Liver (tissue), 3 donors: ENCODE measurements at regions not wholly inside any gene's neighbourhood (a gene's known extent, or its start where the extent isn't known, plus 50 kb on each side); places are given as distances from the start of the nearest gene placed in this dataset.

Experiments
- EGR1 ChIP-seq, 2 donors: IDR thresholded peaks; 2 replicates each; pipeline ENCODE4 v1.6.1; 2016 to 2018; ENCODE audit warnings: antibody characterized with exemption in 2 of 2, low read depth in 2 of 2
- FOXA1 ChIP-seq: IDR thresholded peaks from 2 replicates; pipeline ENCODE4 v1.6.1; 2016; ENCODE audit warnings: antibody characterized with exemption
- HNF4G ChIP-seq: IDR thresholded peaks from 2 replicates; pipeline ENCODE4 v1.6.1; 2016; ENCODE audit warnings: antibody characterized with exemption
- NR2F2 ChIP-seq: IDR thresholded peaks from 2 replicates; pipeline ENCODE4 v1.6.1; 2016; ENCODE audit warnings: antibody characterized with exemption
- RAD21 ChIP-seq, 2 donors: IDR thresholded peaks; 2 replicates each; pipeline ENCODE4 v1.6.1; 2016; ENCODE audit warnings: antibody characterized with exemption in 2 of 2, mild to moderate bottlenecking in 2 of 2
- YY1 ChIP-seq: IDR thresholded peaks from 2 replicates; pipeline ENCODE4 v1.6.1; 2016; ENCODE audit warnings: antibody characterized with exemption, mild to moderate bottlenecking
- TF ChIP-seq, protein P1 (sequence below): fragments of 150-350 bp; IDR thresholded peaks from 2 replicates; pipeline ENCODE4 v1.5.1; 2017; ENCODE audit warnings: improper control_type of control experiment, low read depth, low read length; ENCODE audit not compliant: missing input control
- TF ChIP-seq, protein P2 (sequence below): IDR thresholded peaks from 2 replicates; pipeline ENCODE4 v1.6.1; 2016; ENCODE audit warnings: antibody characterized with exemption
- TF ChIP-seq, protein P3 (sequence below): IDR thresholded peaks from 2 replicates; pipeline ENCODE4 v1.6.1; 2016; ENCODE audit warnings: antibody characterized with exemption
- donor health status: healthy.
- donor health status: healthy.

DNA sequence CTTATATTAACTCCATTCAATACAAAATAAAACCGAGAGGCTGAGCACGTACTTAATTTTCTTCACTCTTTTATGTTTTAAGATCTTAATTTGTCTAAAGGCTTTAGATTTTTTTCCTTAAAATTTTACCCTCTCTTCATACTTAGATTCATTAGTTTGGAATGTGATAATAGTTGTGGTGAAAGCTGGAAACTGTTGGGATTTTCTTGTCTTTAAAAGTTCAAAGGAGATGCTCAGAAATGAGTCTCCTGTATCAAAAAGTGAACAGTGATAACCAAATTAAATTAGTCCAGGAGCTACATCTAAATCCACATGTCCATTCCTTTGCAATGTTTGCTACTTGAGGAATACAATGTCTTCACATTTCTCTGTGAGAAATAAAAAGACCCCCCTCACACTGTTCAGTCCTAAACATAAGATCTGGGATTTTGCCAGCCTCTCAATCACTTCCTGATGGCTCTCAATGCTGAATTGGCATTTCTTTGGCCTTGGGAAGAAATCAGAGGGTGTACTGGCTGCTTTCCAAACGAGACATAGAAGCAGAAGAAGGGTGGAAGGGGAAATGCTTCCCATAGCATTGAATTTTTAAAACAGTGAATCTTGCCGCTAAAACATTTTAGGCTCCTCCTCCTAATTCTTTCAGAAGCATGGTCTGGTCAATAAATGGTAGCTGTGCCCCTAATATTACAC, 245.0 kb downstream of the SHOX2 start:
- TF ChIP-seq RAD21 (IDR thresholded peaks at IDR 0.05) (no peak), EGR1 (IDR thresholded peaks at IDR 0.05; ENCODE audit: low read depth in 2 of 2) (no peak), HNF4G (no peak), NR2F2 (no peak), YY1 (no peak), FOXA1 (no peak)
- TF ChIP-seq, protein P1, sequence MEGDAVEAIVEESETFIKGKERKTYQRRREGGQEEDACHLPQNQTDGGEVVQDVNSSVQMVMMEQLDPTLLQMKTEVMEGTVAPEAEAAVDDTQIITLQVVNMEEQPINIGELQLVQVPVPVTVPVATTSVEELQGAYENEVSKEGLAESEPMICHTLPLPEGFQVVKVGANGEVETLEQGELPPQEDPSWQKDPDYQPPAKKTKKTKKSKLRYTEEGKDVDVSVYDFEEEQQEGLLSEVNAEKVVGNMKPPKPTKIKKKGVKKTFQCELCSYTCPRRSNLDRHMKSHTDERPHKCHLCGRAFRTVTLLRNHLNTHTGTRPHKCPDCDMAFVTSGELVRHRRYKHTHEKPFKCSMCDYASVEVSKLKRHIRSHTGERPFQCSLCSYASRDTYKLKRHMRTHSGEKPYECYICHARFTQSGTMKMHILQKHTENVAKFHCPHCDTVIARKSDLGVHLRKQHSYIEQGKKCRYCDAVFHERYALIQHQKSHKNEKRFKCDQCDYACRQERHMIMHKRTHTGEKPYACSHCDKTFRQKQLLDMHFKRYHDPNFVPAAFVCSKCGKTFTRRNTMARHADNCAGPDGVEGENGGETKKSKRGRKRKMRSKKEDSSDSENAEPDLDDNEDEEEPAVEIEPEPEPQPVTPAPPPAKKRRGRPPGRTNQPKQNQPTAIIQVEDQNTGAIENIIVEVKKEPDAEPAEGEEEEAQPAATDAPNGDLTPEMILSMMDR, result no peak
- TF ChIP-seq, protein P2, sequence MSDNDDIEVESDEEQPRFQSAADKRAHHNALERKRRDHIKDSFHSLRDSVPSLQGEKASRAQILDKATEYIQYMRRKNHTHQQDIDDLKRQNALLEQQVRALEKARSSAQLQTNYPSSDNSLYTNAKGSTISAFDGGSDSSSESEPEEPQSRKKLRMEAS, result no peak
- TF ChIP-seq, protein P3, sequence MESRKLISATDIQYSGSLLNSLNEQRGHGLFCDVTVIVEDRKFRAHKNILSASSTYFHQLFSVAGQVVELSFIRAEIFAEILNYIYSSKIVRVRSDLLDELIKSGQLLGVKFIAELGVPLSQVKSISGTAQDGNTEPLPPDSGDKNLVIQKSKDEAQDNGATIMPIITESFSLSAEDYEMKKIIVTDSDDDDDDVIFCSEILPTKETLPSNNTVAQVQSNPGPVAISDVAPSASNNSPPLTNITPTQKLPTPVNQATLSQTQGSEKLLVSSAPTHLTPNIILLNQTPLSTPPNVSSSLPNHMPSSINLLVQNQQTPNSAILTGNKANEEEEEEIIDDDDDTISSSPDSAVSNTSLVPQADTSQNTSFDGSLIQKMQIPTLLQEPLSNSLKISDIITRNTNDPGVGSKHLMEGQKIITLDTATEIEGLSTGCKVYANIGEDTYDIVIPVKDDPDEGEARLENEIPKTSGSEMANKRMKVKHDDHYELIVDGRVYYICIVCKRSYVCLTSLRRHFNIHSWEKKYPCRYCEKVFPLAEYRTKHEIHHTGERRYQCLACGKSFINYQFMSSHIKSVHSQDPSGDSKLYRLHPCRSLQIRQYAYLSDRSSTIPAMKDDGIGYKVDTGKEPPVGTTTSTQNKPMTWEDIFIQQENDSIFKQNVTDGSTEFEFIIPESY, result no peak
